HG03196 (cell line): ENCODE measurements at regions not wholly inside any gene's neighbourhood (a gene's known extent, or its start where the extent isn't known, plus 50 kb on each side); places are given as distances from the start of the nearest gene placed in this dataset.
"Not testable (repeated sequence)": the region's sequence is repeated elsewhere in the genome, so short reads cannot be mapped to it uniquely, and the experiment has no call there.

ENCODE experiments used
- ATAC-seq: cut with Tn5 transposase; IDR thresholded peaks from one replicate; pipeline ENCODE4 v1.9.1; 2021; ENCODE audit not compliant: unreplicated experiment

- ATAC-seq, result no peak
These were observed 186.0 kb upstream of the SOX6 start for GRCh38 chr11:16542353-16542752.

- no peak for ATAC-seq
These were observed 180.2 kb upstream of the SOX6 start for GRCh38 chr11:16536513-16536912.

GRCh38 chr11:16528639-16529038 lies 172.3 kb upstream of the SOX6 start:
- no peak for ATAC-seq

GRCh38 chr11:16527525-16528246 lies 171.3 kb upstream of the SOX6 start:
- ATAC-seq, result no peak

GRCh38 chr11:16526947-16527346 lies 170.6 kb upstream of the SOX6 start:
- ATAC-seq, result no peak

GRCh38 chr11:16520713-16521112 lies 164.4 kb upstream of the SOX6 start:
- not testable (repeated sequence) for ATAC-seq

GRCh38 chr11:16512899-16513241 lies 156.5 kb upstream of the SOX6 start:
- ATAC-seq, result peak; percentile 89

GRCh38 chr11:16512198-16512898 lies 156.0 kb upstream of the SOX6 start:
- no peak for ATAC-seq

- ATAC-seq, result no peak
These were observed 155.1 kb upstream of the SOX6 start for GRCh38 chr11:16511116-16512114.

- no peak for ATAC-seq
These were observed 149.1 kb upstream of the SOX6 start for GRCh38 chr11:16505481-16505880.

GRCh38 chr11:16503891-16504290 lies 147.5 kb upstream of the SOX6 start:
- not testable (repeated sequence) for ATAC-seq

GRCh38 chr11:16494918-16495691 lies 138.8 kb upstream of the SOX6 start:
- no peak for ATAC-seq

GRCh38 chr11:16484434-16484833 lies 128.1 kb upstream of the SOX6 start:
- no peak for ATAC-seq

- ATAC-seq, result no peak
These were observed 118.3 kb upstream of the SOX6 start for GRCh38 chr11:16474659-16475058.

GRCh38 chr11:16469968-16470367 lies 113.6 kb upstream of the SOX6 start:
- no peak for ATAC-seq

GRCh38 chr11:16468735-16469453 lies 112.5 kb upstream of the SOX6 start:
- no peak for ATAC-seq

- no peak for ATAC-seq
These were observed 104.2 kb upstream of the SOX6 start for GRCh38 chr11:16460508-16460907.

GRCh38 chr11:16456366-16456765 lies 100.0 kb upstream of the SOX6 start:
- ATAC-seq, result no peak

- no peak for ATAC-seq
These were observed 98.0 kb upstream of the SOX6 start for GRCh38 chr11:16454289-16454863.
